Type B pancreatic cell (in vitro differentiated cells): ENCODE measurements at regions not wholly inside any gene's neighbourhood (a gene's known extent, or its start where the extent isn't known, plus 50 kb on each side); places are given as distances from the start of the nearest gene placed in this dataset.

Experiments used
- DNase-seq: peaks from one replicate; pipeline ENCODE4 v3.0.0; 2021; ENCODE audit warnings: mixed read lengths; ENCODE audit not compliant: unreplicated experiment; ENCODE audit errors: extremely low spot score
- H3K27ac Mint-ChIP-seq: 2 replicates; pipeline ENCODE4 v1.8.0; 2021; ENCODE audit warnings: mild to moderate bottlenecking, mixed read lengths
- H3K27me3 Mint-ChIP-seq: 2 replicates; pipeline ENCODE4 v1.8.0; 2021; ENCODE audit warnings: mixed read lengths
- H3K36me3 Mint-ChIP-seq: 2 replicates; pipeline ENCODE4 v1.8.0; 2021; ENCODE audit warnings: mixed read lengths
- H3K4me1 Mint-ChIP-seq: one replicate; pipeline ENCODE4 v1.8.0; 2021; ENCODE audit warnings: mixed read lengths; ENCODE audit not compliant: unreplicated experiment
- H3K4me3 Mint-ChIP-seq: 2 replicates; pipeline ENCODE4 v1.8.0; 2021; ENCODE audit warnings: mild to moderate bottlenecking, mixed read lengths
- H3K9me3 Mint-ChIP-seq: 2 replicates; pipeline ENCODE4 v1.8.0; 2021; ENCODE audit warnings: mixed read lengths
- TF ChIP-seq, protein P1 (sequence below): fragments of 200-600 bp; sonication (generic); conservative IDR thresholded peaks from 2 replicates; pipeline ENCODE4 v1.5.0; 2021; ENCODE audit warnings: antibody characterized with exemption, mild to moderate bottlenecking

DNA sequence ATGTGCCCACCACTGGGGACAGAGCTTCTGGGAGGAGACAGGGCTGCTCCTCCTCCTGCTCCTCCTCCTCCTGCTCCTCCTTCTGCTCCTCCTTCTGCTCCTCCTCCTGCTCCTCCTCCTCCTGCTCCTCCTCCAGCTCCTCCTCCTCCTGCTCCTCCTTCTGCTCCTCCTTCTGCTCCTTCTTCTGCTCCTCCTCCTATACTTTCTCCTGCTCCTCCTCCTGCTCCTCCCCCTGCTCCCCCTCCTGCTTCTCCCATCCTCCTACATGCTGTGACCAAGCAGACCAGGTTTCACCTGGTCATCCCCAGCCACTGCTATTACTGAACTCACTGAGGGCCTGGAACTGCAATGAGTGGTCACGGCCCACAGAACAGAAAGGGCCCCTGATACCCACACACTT, 154.0 kb upstream of the PPP2R2D start:
- peaks cover 4% of the 10 kb centered on the region for H3K27me3 Mint-ChIP-seq
- DNase-seq, result no peak
- H3K4me1 Mint-ChIP-seq, result peaks cover 38% of the 10 kb centered on the region
- TF ChIP-seq, protein P1, sequence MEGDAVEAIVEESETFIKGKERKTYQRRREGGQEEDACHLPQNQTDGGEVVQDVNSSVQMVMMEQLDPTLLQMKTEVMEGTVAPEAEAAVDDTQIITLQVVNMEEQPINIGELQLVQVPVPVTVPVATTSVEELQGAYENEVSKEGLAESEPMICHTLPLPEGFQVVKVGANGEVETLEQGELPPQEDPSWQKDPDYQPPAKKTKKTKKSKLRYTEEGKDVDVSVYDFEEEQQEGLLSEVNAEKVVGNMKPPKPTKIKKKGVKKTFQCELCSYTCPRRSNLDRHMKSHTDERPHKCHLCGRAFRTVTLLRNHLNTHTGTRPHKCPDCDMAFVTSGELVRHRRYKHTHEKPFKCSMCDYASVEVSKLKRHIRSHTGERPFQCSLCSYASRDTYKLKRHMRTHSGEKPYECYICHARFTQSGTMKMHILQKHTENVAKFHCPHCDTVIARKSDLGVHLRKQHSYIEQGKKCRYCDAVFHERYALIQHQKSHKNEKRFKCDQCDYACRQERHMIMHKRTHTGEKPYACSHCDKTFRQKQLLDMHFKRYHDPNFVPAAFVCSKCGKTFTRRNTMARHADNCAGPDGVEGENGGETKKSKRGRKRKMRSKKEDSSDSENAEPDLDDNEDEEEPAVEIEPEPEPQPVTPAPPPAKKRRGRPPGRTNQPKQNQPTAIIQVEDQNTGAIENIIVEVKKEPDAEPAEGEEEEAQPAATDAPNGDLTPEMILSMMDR, result no peak
- H3K9me3 Mint-ChIP-seq, result no peaks in the 10 kb centered on the region
- no peak overlapping the region for H3K27ac Mint-ChIP-seq
- no peak overlapping the region for H3K4me3 Mint-ChIP-seq
- H3K36me3 Mint-ChIP-seq, result no peaks in the 10 kb centered on the region

DNA sequence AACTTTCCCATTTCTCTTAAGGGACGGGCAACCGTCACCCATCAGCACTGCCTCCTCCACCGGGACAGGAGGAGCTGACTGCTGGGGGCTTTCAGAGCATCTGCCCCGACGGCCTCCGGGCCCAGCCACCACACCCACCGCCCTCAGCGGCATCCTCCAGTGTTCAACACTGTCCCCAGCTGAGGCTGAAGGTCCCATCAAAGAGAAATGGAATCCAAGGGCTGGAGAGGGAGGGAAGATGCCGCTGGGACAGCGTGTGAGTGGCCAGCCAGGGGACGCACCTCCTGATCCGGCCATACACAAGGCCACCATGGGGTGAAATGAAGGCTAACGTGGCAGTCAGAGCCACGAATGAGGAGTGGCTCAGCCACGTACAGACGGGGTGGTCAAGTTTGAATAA, 153.6 kb upstream of the PPP2R2D start:
- no peaks in the 10 kb centered on the region for H3K36me3 Mint-ChIP-seq
- DNase-seq, result no peak
- peaks cover 4% of the 10 kb centered on the region for H3K27me3 Mint-ChIP-seq
- H3K4me3 Mint-ChIP-seq, result no peak overlapping the region
- TF ChIP-seq, protein P1, result no peak
- H3K4me1 Mint-ChIP-seq, result peaks cover 39% of the 10 kb centered on the region
- H3K27ac Mint-ChIP-seq, result no peak overlapping the region
- no peaks in the 10 kb centered on the region for H3K9me3 Mint-ChIP-seq

GRCh38 chr10:131747791-131748190, 153.0 kb upstream of the PPP2R2D start:
- no peak overlapping the region for H3K4me3 Mint-ChIP-seq
- no peak for DNase-seq
- H3K36me3 Mint-ChIP-seq, result no peaks in the 10 kb centered on the region
- peaks cover 39% of the 10 kb centered on the region for H3K4me1 Mint-ChIP-seq
- TF ChIP-seq, protein P1, result no peak
- H3K27me3 Mint-ChIP-seq, result peaks cover 4% of the 10 kb centered on the region
- H3K27ac Mint-ChIP-seq, result no peak overlapping the region
- no peaks in the 10 kb centered on the region for H3K9me3 Mint-ChIP-seq

DNA sequence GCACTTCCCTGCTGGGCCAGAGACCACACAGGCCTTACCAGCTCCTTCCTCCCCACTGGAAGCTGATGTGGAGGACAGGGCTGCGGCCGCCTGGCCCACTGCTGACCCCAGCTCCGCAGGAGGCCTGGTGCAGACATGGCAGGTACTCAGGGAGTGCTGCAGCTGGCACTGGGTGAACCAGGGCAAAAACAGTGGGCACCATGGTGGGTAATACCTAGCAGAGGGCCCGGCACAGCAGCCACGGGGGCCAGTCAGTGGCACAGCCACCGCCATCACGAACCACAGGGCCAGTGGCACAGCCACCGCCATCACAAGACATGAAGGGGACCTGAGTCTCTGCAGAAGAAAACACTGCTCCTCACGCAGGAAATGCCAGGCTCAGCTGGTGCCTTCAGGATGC, 152.6 kb upstream of the PPP2R2D start:
- TF ChIP-seq, protein P1, result no peak
- no peak for DNase-seq
- H3K36me3 Mint-ChIP-seq, result no peaks in the 10 kb centered on the region
- H3K27me3 Mint-ChIP-seq, result peaks cover 4% of the 10 kb centered on the region
- no peak overlapping the region for H3K27ac Mint-ChIP-seq
- H3K9me3 Mint-ChIP-seq, result no peaks in the 10 kb centered on the region
- peak overlapping the region; percentile 13 for H3K4me3 Mint-ChIP-seq
- H3K4me1 Mint-ChIP-seq, result peaks cover 39% of the 10 kb centered on the region

DNA sequence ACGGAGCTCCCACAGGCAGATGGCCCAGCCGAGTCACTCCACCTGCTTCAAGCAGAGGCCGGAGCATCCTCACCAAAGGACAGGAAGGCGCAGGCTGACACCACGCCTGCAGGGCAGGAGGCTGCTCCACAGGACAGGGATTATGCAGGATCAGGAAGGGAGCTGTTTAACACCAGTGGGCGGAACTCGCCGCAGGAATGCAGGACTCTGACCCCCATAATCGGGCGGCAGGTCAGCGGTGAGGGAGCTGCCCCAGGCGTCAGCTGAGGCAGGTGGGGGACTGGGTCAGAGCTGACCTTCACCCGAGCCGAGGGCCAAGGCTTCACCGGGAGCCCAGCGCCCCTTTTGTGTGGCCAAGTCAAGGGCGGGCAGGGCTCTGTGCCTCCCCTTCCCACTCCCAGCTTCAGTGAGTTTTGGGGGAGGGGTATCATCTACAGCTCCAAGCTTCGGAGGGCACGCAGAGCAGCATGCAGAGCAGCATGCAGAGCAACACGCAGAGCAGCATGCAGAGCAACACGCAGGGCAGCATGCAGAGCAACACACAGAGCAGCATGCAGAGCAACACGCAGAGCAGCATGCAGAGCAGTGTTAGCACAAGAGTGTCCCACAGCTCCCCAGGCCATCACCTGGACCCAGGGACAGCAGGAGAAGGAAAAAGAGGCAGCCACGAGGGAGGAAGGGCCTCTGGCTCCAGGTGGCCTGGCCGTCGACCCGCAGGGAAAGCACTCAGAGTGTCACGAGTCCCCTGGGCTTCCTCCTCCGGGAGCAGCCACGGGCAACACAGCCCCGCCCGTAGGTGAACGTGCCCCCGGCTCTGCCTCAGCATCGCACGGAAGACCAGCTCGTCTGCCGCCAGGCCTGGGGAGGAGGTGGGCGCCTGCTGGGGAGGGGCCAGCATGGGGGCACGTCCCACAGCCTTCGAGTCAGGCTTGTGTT, 151.7 kb upstream of the PPP2R2D start:
- Mint-ChIP-seq H3K4me1 (peaks cover 33% of the 10 kb centered on the region), H3K4me3 (peak overlapping the region; percentile 13), H3K27me3 (peaks cover 4% of the 10 kb centered on the region), H3K36me3 (no peaks in the 10 kb centered on the region), H3K27ac (peak overlapping the region; percentile 58), H3K9me3 (no peaks in the 10 kb centered on the region)
- TF ChIP-seq, protein P1, result no peak
- no peak for DNase-seq
